Pancreas (tissue), 10 donors: ENCODE measurements at regions not wholly inside any gene's neighbourhood (a gene's known extent, or its start where the extent isn't known, plus 50 kb on each side); places are given as distances from the start of the nearest gene placed in this dataset.

ENCODE experiments used
- ATAC-seq, 4 donors: fragments of 200-7000 bp; cut with Tn5 transposase; one replicate each; pipeline versions ENCODE4 v1.8.0 to v1.9.1; 2020; ENCODE audit warnings: mild to moderate bottlenecking in 4 of 4, moderate library complexity in 4 of 4
- DNase-seq, 6 donors: peaks; one replicate each; pipeline ENCODE4 v3.0.0-alpha.2; 2020
- FAIRE-seq: peaks from 2 replicates; lab custom pipeline; 2012; peaks lifted over from hg19 to GRCh38; lab: Jason Lieb, UNC
- H3K27ac ChIP-seq, 4 donors: fragments of 200-600 bp; sonication (generic); 1 replicate in 3 of 4; 2 replicates in 1 of 4; pipeline versions ENCODE4 v1.5.0 to v1.8.0; 2020
- H3K27me3 ChIP-seq, 4 donors: fragments of 200-600 bp; one replicate each; pipeline ENCODE4 v1.8.0; 2021
- H3K36me3 ChIP-seq, 3 donors: fragments of 200-600 bp; sonication (generic) in 1 of 3; one replicate each; pipeline versions ENCODE4 v1.5.0 to v1.8.0; 2020 to 2021
- H3K4me1 ChIP-seq, 3 donors: fragments of 200-600 bp; one replicate each; pipeline ENCODE4 v1.8.0; 2021
- H3K4me3 ChIP-seq, 4 donors: fragments of 200-600 bp; sonication (generic) in 2 of 4; one replicate each; pipeline versions ENCODE4 v1.5.0 to v1.8.0; 2020 to 2021
- H3K9me3 ChIP-seq, 4 donors: fragments of 200-600 bp; one replicate each; pipeline ENCODE4 v1.8.0; 2021
- WGBS, 2 donors: extraction: QIAGEN DNeasy Blood & Tissue Kit; methylation state at CpG; one replicate each; pipeline ENCODE4 v1.1.7; 2013; 5-methylcytosine and 5-hydroxymethylcytosine counted together
- intact Hi-C, 3 donors: fragments of 100-400 bp; cut with DNase I; formaldehyde crosslinking; loops; one replicate each; pipeline versions ENCODE4 v1.11.1 to v1.14.2; 2022
- TF ChIP-seq, protein P1 (sequence below), 4 donors: fragments of 200-600 bp; sonication (generic) in 3 of 4; IDR thresholded peaks; one replicate each; pipeline versions ENCODE4 v1.5.0 to v1.8.0; 2021; ENCODE audit warnings: antibody characterized with exemption in 4 of 4
- donor health status: healthy with polysubstance abuse.
- donor health status: DM: no; HTN: no; CAD: no; lungs with moderate emphysema.
- donor health status: DM: no; HTN: no; CAD: no.
- donor health status: control.
- donor health status: control.
- donor health status: Bipolar disorder and iron deficiency.
- donor health status: DM: yes; HTN: yes; CAD: no.
- donor health status: DM: no; HTN: no; CAD: no.
- donor health status: DM: no; HTN: no; CAD: no.
- donor health status: DM: yes; HTN: yes; CAD: no.

DNA sequence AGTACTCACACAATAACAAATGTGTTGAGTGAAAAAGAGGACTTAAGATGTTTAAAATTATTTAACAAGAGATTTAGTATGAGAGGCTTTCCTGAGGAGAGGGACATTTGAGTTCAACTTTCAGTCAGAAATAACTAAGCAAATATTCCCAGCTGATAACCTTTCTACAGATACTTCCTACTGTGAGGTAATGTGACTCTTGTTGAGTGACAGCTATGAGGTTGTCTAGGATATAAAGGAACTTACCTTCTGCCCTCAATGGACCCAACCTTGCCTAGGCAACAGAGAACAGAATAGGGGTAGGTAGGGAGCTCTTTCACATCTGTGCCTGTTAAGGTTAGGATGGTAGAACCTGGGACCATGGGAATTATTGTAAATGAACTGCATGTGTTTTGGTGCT lies 54.7 kb downstream of the GLUD2 start:
- FAIRE-seq: no peak

DNA sequence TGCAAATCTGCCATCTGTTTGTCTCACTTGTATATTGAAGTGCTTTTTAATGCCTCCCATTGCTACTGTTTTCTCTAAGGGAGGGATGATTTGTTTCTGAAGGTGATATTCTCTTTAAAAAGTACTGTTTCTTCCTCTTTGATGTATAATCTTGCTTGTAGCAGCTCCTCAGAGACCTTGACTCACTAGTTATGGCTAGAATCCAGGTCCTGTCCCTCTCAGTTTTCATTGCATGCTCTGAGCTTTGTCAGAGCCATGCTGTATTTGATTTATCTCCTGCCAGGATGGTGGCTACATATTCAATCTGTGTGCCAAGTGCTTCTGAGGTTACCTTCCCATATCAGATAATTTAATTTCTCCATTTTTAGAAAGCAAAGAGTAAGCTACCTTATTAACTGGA lies 56.0 kb downstream of the GLUD2 start:
- Histone ChIP-seq H3K4me1 (no peaks in the 10 kb centered on the region), H3K27me3 (no peaks in the 10 kb centered on the region), H3K36me3 (no peaks in the 10 kb centered on the region), H3K9me3 (no peaks in the 10 kb centered on the region), H3K27ac (no peak overlapping the region), H3K4me3 (no peak overlapping the region)
- DNase-seq (no peak), ATAC-seq (no peak), FAIRE-seq (no peak)
- intact Hi-C loops: no loop called here
- TF ChIP-seq, protein P1, sequence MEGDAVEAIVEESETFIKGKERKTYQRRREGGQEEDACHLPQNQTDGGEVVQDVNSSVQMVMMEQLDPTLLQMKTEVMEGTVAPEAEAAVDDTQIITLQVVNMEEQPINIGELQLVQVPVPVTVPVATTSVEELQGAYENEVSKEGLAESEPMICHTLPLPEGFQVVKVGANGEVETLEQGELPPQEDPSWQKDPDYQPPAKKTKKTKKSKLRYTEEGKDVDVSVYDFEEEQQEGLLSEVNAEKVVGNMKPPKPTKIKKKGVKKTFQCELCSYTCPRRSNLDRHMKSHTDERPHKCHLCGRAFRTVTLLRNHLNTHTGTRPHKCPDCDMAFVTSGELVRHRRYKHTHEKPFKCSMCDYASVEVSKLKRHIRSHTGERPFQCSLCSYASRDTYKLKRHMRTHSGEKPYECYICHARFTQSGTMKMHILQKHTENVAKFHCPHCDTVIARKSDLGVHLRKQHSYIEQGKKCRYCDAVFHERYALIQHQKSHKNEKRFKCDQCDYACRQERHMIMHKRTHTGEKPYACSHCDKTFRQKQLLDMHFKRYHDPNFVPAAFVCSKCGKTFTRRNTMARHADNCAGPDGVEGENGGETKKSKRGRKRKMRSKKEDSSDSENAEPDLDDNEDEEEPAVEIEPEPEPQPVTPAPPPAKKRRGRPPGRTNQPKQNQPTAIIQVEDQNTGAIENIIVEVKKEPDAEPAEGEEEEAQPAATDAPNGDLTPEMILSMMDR (IDR thresholded peaks at IDR 0.05): no peak

More for the DNA sequence above, 54.7 kb downstream of the GLUD2 start:
- TF ChIP-seq, protein P1 (IDR thresholded peaks at IDR 0.05): no peak
- Histone ChIP-seq H3K9me3 (no peaks in the 10 kb centered on the region), H3K27me3 (no peaks in the 10 kb centered on the region), H3K4me1 (no peaks in the 10 kb centered on the region), H3K27ac (no peak overlapping the region), H3K36me3 (no peaks in the 10 kb centered on the region), H3K4me3 (no peak overlapping the region)
- intact Hi-C loops: no loop called here
- ATAC-seq (no peak), DNase-seq (no peak)

DNA sequence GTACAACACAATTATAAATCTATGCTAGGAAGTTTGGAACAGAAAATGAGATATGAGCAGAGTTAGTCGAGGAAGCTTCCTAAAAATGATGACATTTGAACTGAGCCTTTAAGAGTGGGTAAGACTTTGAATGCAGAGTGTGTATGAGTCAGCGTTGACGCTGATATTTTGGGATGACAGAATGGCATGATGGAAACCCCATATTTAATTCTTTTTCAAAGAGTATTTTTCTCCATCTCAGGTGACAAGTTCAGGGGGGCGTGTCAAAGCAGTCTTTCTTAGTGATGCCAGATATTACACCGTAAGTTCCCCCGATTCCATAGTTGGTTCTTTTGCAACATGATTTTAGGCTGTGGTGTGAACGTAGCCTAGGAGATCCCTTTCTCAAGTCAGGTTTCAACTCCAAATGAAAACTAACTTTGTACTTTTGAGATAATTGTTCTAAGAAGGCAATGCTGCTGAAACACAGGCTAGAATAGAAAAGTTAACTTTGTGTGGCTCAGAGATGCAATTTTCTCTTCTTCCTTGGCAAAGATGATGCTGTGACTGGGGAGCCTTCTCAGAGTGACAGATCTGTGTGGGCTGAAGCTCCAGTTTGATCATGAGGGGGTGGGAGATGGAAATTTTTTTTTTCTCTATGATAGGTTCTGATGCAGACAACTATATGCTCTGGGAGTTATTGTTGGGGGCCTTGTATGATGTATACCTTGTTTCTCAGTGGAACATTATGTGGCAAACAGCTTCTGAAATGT lies 59.2 kb downstream of the GLUD2 start:
- FAIRE-seq (no peak), ATAC-seq (no peak), DNase-seq (no peak)
- TF ChIP-seq, protein P1 (IDR thresholded peaks at IDR 0.05): no peak
- no peaks in the 10 kb centered on the region for H3K9me3 ChIP-seq
- H3K27me3 ChIP-seq: no peaks in the 10 kb centered on the region
- no peaks in the 10 kb centered on the region for H3K36me3 ChIP-seq
- 74 to 90% methylated on average over 7 of the region's 7 CpGs for WGBS, 2 donors
- H3K4me1 ChIP-seq: no peaks in the 10 kb centered on the region
- H3K4me3 ChIP-seq: no peak overlapping the region
- intact Hi-C loops: no loop called here
- H3K27ac ChIP-seq: no peak overlapping the region

DNA sequence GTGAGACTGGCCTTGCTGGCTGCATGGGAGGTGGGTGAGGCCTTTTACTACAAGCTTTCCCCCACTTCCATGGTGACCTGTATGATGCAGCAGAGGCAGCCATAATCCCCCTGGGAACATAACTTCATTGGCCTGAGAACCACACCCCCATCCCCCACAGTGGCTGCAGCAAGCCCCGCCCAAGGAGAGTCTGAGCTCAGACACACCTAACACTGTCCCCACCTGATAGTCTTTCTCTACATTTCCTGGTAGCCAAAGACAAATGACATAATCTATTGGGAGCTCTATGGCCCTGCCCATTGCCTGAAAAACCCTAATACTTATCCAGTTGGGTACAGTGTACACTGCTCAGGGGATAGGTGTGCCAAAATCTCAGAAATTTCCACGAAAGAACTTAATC lies 62.6 kb downstream of the GLUD2 start:
- no peak overlapping the region for H3K27ac ChIP-seq
- H3K4me1 ChIP-seq: no peaks in the 10 kb centered on the region
- H3K36me3 ChIP-seq: no peaks in the 10 kb centered on the region
- FAIRE-seq (no peak), ATAC-seq (no peak), DNase-seq (no peak)
- no peak overlapping the region for H3K4me3 ChIP-seq
- H3K9me3 ChIP-seq: no peaks in the 10 kb centered on the region
- TF ChIP-seq, protein P1 (IDR thresholded peaks at IDR 0.05): no peak
- H3K27me3 ChIP-seq: no peaks in the 10 kb centered on the region
- 64 to 81% methylated on average over 2 of the region's 2 CpGs for WGBS, 2 donors
- intact Hi-C loops: no loop called here

DNA sequence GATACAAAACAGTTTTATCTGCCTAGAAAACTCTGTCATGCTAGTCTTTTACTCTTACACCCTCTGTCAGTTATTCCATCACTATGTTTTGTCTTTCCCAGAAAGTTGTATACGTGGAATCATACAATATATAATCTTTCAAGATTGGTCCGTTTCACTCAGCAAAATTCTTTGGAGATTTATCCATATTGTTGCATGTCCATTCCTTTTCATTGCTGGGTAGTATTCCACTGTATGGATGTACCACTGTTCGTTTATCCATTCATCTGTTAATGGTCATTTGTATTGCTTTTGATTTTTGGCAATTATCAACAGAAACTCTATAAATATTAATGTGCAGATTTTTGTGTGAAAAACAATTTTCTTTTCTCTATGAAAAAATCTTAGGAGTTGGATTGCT lies 63.1 kb downstream of the GLUD2 start:
- TF ChIP-seq, protein P1 (IDR thresholded peaks at IDR 0.05): no peak
- no peaks in the 10 kb centered on the region for H3K36me3 ChIP-seq
- ATAC-seq: no peak
- DNase-seq: no peak
- intact Hi-C loops: no loop called here
- WGBS, 2 donors: 51 to 79% methylated on average over 3 of the region's 3 CpGs
- no peaks in the 10 kb centered on the region for H3K9me3 ChIP-seq
- H3K27ac ChIP-seq: no peak overlapping the region
- no peaks in the 10 kb centered on the region for H3K4me1 ChIP-seq
- H3K27me3 ChIP-seq: no peaks in the 10 kb centered on the region
- H3K4me3 ChIP-seq: no peak overlapping the region
- FAIRE-seq: no peak
